AG20443 (cell line): ENCODE measurements at regions not wholly inside any gene's neighbourhood (a gene's known extent, or its start where the extent isn't known, plus 50 kb on each side); places are given as distances from the start of the nearest gene placed in this dataset.

Experiments
- DNase-seq: peaks from one replicate; pipeline ENCODE4 v3.0.0; 2012; ENCODE audit warnings: low spot score, mixed read lengths

GRCh38 chr20:16220826-16221225 is 352.4 kb downstream of the KIF16B start:
- no peak for DNase-seq

DNA sequence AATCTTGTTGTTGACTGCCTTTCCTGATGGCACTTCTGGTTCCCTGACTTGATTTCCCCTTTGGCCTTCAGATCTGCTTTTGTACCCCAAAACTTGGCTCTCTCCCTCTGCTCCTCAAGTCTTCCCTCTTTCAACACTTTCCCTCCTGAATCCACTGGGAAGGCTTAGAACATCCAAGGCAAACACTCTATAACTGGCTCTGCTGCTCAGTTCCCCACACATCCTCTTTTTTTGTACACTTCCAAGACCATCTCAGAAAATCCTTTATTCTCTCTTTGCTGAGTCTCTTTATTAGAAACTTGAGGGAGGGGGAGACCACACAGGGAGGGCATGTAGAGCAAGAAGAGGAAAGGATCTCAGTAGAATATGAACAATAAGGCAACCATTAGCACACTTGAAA is 354.1 kb downstream of the KIF16B start:
- DNase-seq: no peak

GRCh38 chr20:16216914-16217230 is 356.4 kb downstream of the KIF16B start:
- DNase-seq: no peak

- DNase-seq: no peak
These were observed 356.9 kb downstream of the KIF16B start for GRCh38 chr20:16216227-16216913.

GRCh38 chr20:16215041-16215440 is 358.2 kb downstream of the KIF16B start:
- DNase-seq: no peak

GRCh38 chr20:16212790-16213189 is 360.5 kb downstream of the KIF16B start:
- no peak for DNase-seq

GRCh38 chr20:16209951-16210361 is 363.3 kb downstream of the KIF16B start:
- no peak for DNase-seq

DNA sequence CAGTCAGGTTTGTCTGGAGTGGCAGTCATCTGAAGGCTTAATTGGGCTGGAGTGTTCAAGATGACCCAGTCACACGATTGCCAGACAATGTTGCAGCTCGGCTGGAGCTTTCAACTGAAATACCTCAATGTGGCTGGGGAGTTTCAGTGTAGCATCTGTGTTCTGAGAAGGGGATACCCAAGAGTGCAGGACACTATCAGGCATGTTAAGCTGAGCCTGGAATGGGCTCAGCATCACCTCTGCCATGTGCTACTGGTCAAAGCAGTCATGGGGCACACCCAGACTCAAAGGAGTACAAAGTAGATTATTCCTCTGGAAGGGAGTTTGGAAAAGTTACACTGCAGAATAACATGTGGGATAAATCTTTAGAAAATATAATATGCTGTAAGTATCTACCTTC is 363.9 kb downstream of the KIF16B start:
- no peak for DNase-seq

DNA sequence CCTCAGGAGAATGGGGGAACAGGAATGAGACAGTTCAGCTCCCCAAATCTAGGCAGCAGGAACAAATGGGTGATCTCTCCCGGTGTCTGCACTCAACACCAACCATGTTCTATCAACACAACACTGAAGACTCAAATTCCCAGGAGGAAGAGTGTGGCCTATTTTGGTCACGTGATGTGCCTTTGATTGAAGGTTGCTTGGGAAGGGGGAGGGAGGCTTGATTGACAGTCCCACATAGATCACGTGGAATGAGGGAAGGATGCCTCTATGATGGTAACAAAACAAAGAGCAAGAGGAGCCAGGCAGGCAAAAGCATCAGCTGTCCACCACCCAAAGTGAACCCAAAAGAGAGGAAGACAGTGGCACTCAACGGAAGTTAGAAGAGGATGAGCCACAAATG is 364.8 kb downstream of the KIF16B start:
- no peak for DNase-seq

GRCh38 chr20:16206817-16207216 is 366.4 kb downstream of the KIF16B start:
- no peak for DNase-seq

- DNase-seq: no peak
These were observed 367.7 kb downstream of the KIF16B start for GRCh38 chr20:16205507-16205906.

DNA sequence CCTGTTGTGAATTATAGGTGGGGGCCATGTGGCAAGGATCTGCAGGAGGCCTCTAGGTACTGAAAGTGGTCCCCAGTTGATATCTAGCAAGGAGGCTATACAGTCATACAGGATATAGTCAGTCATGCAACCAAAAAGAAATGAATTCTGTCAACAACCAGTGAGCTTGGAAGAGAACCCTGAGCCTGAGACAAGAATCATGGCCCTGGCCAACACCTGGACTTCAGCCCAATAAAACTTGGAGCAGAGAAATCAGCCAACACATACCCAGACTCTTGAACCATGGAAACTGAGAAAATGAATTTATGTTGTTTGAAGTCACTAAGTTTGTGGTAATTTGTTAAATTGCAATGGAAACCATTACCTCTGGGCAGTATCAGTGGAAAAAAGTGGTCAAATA is 370.2 kb downstream of the KIF16B start:
- DNase-seq: no peak

- DNase-seq: no peak
These were observed 372.1 kb downstream of the KIF16B start for GRCh38 chr20:16201191-16201590.

DNA sequence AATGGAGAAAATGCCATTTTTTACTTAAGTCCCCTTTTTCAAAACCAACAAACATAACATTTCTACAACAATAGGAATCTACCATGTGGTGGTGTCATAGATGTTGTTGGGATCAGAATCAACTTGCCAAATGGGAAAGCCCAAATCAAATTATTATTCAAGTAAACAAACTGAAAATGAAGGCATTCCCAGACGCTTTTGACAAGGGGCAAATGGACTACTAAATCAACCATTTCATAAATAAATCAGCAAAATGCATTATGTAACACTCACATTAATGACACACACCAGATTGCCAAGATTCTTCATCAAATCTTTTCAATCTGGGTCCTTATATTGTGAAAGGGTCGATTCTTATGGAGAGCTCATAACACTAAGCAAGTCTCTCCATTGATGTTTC is 375.6 kb downstream of the KIF16B start:
- DNase-seq: no peak

GRCh38 chr20:16195671-16196070 is 377.6 kb downstream of the KIF16B start:
- DNase-seq: no peak

GRCh38 chr20:16194617-16195360 is 378.5 kb downstream of the KIF16B start:
- no peak for DNase-seq

DNA sequence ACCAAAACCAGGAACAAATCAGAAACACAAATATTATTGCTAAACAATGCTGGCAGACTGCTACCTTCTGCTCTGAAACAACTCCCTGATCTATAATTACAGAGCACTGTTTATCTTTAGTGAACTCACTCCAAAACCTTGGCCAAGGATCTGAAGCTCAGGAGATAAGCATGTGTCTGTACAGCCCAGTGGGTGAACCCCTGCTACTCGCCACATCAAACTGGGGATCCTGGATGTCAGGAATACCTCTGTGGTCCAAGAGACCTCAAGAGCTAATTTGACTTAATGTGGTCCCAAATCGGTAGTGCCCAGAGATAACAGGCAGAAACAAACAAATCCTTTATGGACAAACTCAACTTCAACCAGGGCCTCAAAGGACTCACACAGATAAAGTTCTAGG is 381.8 kb downstream of the KIF16B start:
- DNase-seq: no peak

GRCh38 chr20:16189371-16189770 is 383.9 kb downstream of the KIF16B start:
- no peak for DNase-seq

- no peak for DNase-seq
These were observed 385.2 kb downstream of the KIF16B start for GRCh38 chr20:16187956-16188616.

- no peak for DNase-seq
These were observed 393.3 kb downstream of the KIF16B start for GRCh38 chr20:16179919-16180318.

DNA sequence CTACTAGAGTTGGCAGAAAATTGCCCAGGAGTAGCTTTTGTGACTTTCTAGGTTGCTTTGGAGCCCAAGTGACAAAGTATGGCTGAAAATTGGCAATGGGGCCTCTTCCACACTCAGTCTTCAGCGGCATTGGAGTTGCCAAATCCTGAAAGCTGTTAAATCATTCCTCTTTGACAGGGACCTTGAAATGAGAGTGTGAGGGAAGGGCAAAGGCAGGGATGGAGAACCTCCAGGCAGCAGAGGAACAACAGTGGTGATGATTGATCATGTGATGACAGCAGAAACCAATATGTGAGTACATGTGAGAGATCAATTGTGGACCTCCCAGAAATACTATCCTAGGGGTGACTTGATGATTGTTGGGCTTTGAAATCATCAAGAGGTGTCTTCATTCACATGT is 393.9 kb downstream of the KIF16B start:
- DNase-seq: no peak

- DNase-seq: no peak
These were observed 394.6 kb downstream of the KIF16B start for GRCh38 chr20:16178546-16179135.
